ENCODE measurements at regions not wholly inside any gene's neighbourhood (a gene's known extent, or its start where the extent isn't known, plus 50 kb on each side); places are given as distances from the start of the nearest gene placed in this dataset.

DNA sequence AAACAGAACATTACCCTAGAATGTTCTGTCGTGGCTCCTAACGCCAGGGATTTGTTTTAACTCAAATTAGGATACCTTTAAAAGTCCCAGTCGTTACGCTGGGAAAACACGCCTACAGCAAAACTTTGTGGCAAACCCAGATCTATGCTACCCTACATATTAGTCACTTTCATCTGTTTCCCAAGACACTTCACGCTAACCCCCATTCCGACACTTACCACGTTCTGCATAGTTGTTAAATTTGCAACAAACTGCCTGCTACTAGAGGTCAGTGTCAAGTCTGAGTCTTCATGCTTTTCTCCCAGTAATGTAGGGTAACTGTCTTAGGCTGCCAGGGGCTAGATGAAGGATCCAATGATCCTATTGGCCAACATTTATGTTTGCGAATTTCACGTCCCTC is 140.3 kb downstream of the RASEF start:
- DNase-seq = no peak
- Histone ChIP-seq H3K4me3 (ENCODE audit: low read length in 2 of 2) (no peak overlapping the region), H3K27me3 (ENCODE audit: insufficient read depth, low read length) (no peaks in the 10 kb centered on the region), H3K36me3 (ENCODE audit: insufficient read depth, low read length) (no peaks in the 10 kb centered on the region), H3K4me1 (ENCODE audit: insufficient read depth, low read length) (no peaks in the 10 kb centered on the region), H3K9me3 (ENCODE audit: control insufficient read depth in 1 of 2, low read length in 2 of 2) (peaks cover 0 to 3% of the 10 kb centered on the region in 2 donors), H3K27ac (ENCODE audit: low read depth, low read length) (no peak overlapping the region)
- Mint-ChIP-seq H3K27me3 (no peaks in the 10 kb centered on the region), H3K27ac (no peak overlapping the region), H3K9me3 (peaks cover 0 to 6% (median 1%) of the 10 kb centered on the region in 8 donors), H3K4me3 (no peak overlapping the region), H3K36me3 (no peaks in the 10 kb centered on the region), H3K4me1 (no peaks in the 10 kb centered on the region)
- ChIA-PET POLR2A (ENCODE audit: partially characterized antibody) (no interaction called here), CTCF (ENCODE audit: partially characterized antibody) (no interaction called here)
- intact Hi-C loops (cut with micrococcal nuclease) = no loop called here

DNA sequence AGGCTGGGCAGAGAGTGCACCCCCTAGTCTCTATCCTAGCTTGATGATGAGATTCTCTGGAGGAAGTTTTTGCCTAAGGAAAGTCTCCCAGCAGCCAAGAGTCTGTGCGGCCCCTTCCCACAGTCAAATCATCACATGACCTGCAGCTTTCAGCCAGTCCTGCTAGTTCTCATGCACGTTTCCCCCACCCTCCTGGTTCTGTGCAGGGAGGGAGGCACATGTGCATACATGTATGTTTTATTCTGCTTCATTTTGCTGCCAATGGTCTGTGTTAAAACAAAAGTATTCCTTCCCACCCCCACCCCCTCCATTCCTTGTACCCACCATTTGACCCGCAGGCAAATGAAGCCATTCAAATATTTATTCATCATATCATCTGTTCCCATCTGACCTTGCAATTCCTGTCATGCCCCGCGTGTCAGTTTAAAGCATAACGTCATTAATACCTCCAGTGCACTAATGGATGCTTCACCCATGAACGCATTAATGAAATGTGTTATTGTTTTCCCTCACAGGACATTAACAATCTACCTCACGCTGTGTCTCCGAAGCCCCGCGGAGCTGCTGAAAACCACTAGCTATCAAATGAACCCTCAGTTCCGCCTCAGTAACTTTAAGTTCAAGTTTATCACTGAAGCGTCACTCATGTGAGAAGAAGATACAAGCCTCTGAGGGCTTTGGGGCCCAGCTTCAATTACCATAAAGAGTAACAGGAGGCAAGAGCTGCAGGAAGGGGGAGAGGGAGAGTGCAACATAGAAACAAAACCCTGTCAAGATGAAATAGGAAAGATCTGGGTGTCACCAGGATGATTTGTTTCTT is 139.6 kb downstream of the RASEF start:
- Mint-ChIP-seq H3K36me3 (no peaks in the 10 kb centered on the region), H3K9me3 (peaks cover 0 to 6% (median under 1%) of the 10 kb centered on the region in 8 donors), H3K4me1 (no peaks in the 10 kb centered on the region), H3K4me3 (no peak overlapping the region), H3K27ac (no peak overlapping the region), H3K27me3 (no peaks in the 10 kb centered on the region)
- Histone ChIP-seq H3K36me3 (ENCODE audit: insufficient read depth, low read length) (no peaks in the 10 kb centered on the region), H3K4me3 (ENCODE audit: low read length in 2 of 2) (no peak overlapping the region), H3K4me1 (ENCODE audit: insufficient read depth, low read length) (no peaks in the 10 kb centered on the region), H3K27ac (ENCODE audit: low read depth, low read length) (no peak overlapping the region), H3K9me3 (ENCODE audit: control insufficient read depth in 1 of 2, low read length in 2 of 2) (peaks cover 0 to 3% of the 10 kb centered on the region in 2 donors), H3K27me3 (ENCODE audit: insufficient read depth, low read length) (no peaks in the 10 kb centered on the region)
- DNase-seq = no peak
- POLR2A ChIA-PET (ENCODE audit: partially characterized antibody) = no interaction called here
- CTCF ChIA-PET (ENCODE audit: partially characterized antibody) = no interaction called here
- intact Hi-C loops (cut with micrococcal nuclease) = no loop called here

GRCh38 chr9:82923912-82924605 is 138.9 kb downstream of the RASEF start:
- peaks cover 0 to 6% (median 1%) of the 10 kb centered on the region in 8 donors for H3K9me3 Mint-ChIP-seq

More at GRCh38 chr9:82923912-82924605, 138.9 kb downstream of the RASEF start:
- no peak overlapping the region for H3K4me3 ChIP-seq (ENCODE audit: low read length in 2 of 2)
- no peak overlapping the region for H3K27ac ChIP-seq (ENCODE audit: low read depth, low read length)
- H3K27me3 ChIP-seq (ENCODE audit: insufficient read depth, low read length) = no peaks in the 10 kb centered on the region
- ChIA-PET POLR2A (ENCODE audit: partially characterized antibody) (no interaction called here), CTCF (ENCODE audit: partially characterized antibody) (no interaction called here)
- peaks cover 0 to 3% of the 10 kb centered on the region in 2 donors for H3K9me3 ChIP-seq (ENCODE audit: control insufficient read depth in 1 of 2, low read length in 2 of 2)
- H3K4me3 Mint-ChIP-seq = no peak overlapping the region
- no peaks in the 10 kb centered on the region for H3K27me3 Mint-ChIP-seq
- intact Hi-C loops (cut with micrococcal nuclease) = no loop called here
- no peaks in the 10 kb centered on the region for H3K36me3 ChIP-seq (ENCODE audit: insufficient read depth, low read length)
- no peak overlapping the region for H3K27ac Mint-ChIP-seq
- no peaks in the 10 kb centered on the region for H3K4me1 ChIP-seq (ENCODE audit: insufficient read depth, low read length)
- no peaks in the 10 kb centered on the region for H3K4me1 Mint-ChIP-seq
- no peak for DNase-seq
- no peaks in the 10 kb centered on the region for H3K36me3 Mint-ChIP-seq
